ENCODE measurements at regions not wholly inside any gene's neighbourhood (a gene's known extent, or its start where the extent isn't known, plus 50 kb on each side); places are given as distances from the start of the nearest gene placed in this dataset.
"Not testable (repeated sequence)": the region's sequence is repeated elsewhere in the genome, so short reads cannot be mapped to it uniquely, and the experiment has no call there.

GRCh38 chr7:89934101-89934500 lies 220.2 kb upstream of the STEAP1 start:
- DNase-seq = no peak

- no peak for DNase-seq
Measured at GRCh38 chr7:89943525-89944050, 210.7 kb upstream of the STEAP1 start.

- DNase-seq = no peak
Measured at GRCh38 chr7:89958525-89959068, 195.7 kb upstream of the STEAP1 start.

GRCh38 chr7:89966067-89966664 lies 188.1 kb upstream of the STEAP1 start:
- DNase-seq = no peak

- no peak for DNase-seq
Measured at GRCh38 chr7:89975577-89975976, 178.7 kb upstream of the STEAP1 start.

- DNase-seq = no peak
Measured at GRCh38 chr7:89987665-89988064, 166.6 kb upstream of the STEAP1 start.

GRCh38 chr7:89988074-89988473 lies 166.2 kb upstream of the STEAP1 start:
- DNase-seq = no peak

- DNase-seq = no peak
Measured at GRCh38 chr7:89989454-89989853, 164.8 kb upstream of the STEAP1 start.

- DNase-seq = no peak
Measured at GRCh38 chr7:89994483-89994882, 159.8 kb upstream of the STEAP1 start.

GRCh38 chr7:89998554-89998953 lies 155.7 kb upstream of the STEAP1 start:
- DNase-seq = no peak

GRCh38 chr7:90005836-90006235 lies 148.4 kb upstream of the STEAP1 start:
- no peak for DNase-seq

GRCh38 chr7:90007001-90007654 lies 147.1 kb upstream of the STEAP1 start:
- no peak for DNase-seq

GRCh38 chr7:90007831-90008230 lies 146.4 kb upstream of the STEAP1 start:
- DNase-seq = no peak

- no peak for DNase-seq
Measured at GRCh38 chr7:90022213-90022612, 132.1 kb upstream of the STEAP1 start.

- DNase-seq = no peak
Measured at GRCh38 chr7:90025771-90026170, 128.5 kb upstream of the STEAP1 start.

- DNase-seq = no peak
Measured at GRCh38 chr7:90033850-90034249, 120.4 kb upstream of the STEAP1 start.

GRCh38 chr7:90053094-90053493 lies 101.2 kb upstream of the STEAP1 start:
- no peak for DNase-seq

- DNase-seq = no peak
Measured at GRCh38 chr7:90061077-90061476, 93.2 kb upstream of the STEAP1 start.

- DNase-seq = no peak
Measured at GRCh38 chr7:90064370-90064769, 89.9 kb upstream of the STEAP1 start.

- no peak for DNase-seq
Measured at GRCh38 chr7:90067171-90067570, 87.1 kb upstream of the STEAP1 start.

- not testable (repeated sequence) for DNase-seq
Measured at GRCh38 chr7:90070238-90070637, 84.0 kb upstream of the STEAP1 start.

GRCh38 chr7:90078921-90079320 lies 75.3 kb upstream of the STEAP1 start:
- DNase-seq = no peak

GRCh38 chr7:90081621-90082020 lies 72.6 kb upstream of the STEAP1 start:
- no peak for DNase-seq

GRCh38 chr7:90092506-90092905 lies 61.8 kb upstream of the STEAP1 start:
- no peak for DNase-seq
